Loucy (cell line): ENCODE measurements at regions not wholly inside any gene's neighbourhood (a gene's known extent, or its start where the extent isn't known, plus 50 kb on each side); places are given as distances from the start of the nearest gene placed in this dataset.

Experiments
- EZH2phosphoT487 ChIP-seq: fragments of 200-600 bp; IDR thresholded peaks from 2 replicates; pipeline ENCODE4 v1.6.1; 2018; ENCODE audit warnings: antibody characterized with exemption, mild to moderate bottlenecking, moderate library complexity, borderline replicate concordance
- TF ChIP-seq, protein P1 (sequence below): fragments of 200-600 bp; sonication (generic); conservative IDR thresholded peaks from 2 replicates; pipeline ENCODE4 v1.5.1; 2014; ENCODE audit warnings: mild to moderate bottlenecking, antibody characterized with exemption, low read length

DNA sequence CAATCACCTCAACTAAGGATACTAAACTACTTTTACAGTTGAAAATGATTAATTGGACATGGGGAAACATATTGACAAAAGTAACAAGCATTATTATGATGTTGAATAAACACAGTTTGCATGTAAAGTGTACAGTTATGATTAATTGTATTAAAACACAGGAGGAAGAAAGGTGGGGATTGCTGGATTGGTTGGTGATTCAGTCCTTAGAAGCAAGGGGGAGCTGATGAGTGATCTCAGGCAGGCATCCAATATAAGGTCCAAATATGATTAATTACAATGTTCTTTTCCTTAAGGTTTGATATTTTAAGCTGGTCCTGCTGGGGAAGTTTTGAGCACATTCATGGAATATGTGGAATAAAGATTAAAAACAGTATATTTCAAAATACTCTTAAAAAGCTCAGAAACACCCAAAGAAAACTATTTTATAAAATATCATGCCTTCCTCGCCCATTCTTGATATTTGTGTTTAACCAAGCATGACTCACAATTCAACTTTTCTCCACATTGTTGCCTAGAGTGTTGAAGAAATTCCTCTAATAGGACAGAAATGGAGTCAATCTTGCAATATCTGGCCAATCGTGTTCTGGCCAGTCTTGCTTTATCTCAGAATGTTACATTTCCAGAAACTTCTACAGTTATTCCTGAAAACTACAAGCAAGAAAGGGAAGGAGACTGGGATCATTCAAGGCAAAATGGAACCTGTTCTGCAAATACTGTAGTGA, 268.2 kb downstream of the RPIA start:
- TF ChIP-seq, protein P1, sequence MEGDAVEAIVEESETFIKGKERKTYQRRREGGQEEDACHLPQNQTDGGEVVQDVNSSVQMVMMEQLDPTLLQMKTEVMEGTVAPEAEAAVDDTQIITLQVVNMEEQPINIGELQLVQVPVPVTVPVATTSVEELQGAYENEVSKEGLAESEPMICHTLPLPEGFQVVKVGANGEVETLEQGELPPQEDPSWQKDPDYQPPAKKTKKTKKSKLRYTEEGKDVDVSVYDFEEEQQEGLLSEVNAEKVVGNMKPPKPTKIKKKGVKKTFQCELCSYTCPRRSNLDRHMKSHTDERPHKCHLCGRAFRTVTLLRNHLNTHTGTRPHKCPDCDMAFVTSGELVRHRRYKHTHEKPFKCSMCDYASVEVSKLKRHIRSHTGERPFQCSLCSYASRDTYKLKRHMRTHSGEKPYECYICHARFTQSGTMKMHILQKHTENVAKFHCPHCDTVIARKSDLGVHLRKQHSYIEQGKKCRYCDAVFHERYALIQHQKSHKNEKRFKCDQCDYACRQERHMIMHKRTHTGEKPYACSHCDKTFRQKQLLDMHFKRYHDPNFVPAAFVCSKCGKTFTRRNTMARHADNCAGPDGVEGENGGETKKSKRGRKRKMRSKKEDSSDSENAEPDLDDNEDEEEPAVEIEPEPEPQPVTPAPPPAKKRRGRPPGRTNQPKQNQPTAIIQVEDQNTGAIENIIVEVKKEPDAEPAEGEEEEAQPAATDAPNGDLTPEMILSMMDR = peak; percentile 74
- no peak for TF ChIP-seq EZH2phosphoT487
